Activated CD8-positive, alpha-beta T cell treated with anti-CD3 and anti-CD28 coated beads, Interleukin-2, amount 10 ng/mL, durations not matched to agents 7 days and 5 days (primary cell): ENCODE measurements at regions not wholly inside any gene's neighbourhood (a gene's known extent, or its start where the extent isn't known, plus 50 kb on each side); places are given as distances from the start of the nearest gene placed in this dataset.

Experiments
- ATAC-seq: fragments of 150-1000 bp; cut with Tn5 transposase; one replicate; pipeline ENCODE4 v1.10.0; 2021; ENCODE audit warnings: moderate library complexity
- CTCF ChIA-PET: fragments of 350-600 bp; sonication (Branson Sonifier 250); formaldehyde crosslinking; loops from one replicate; lab custom pipeline; 2021; ENCODE audit warnings: antibody characterized with exemption; lab: Charles Lee
- POLR2A ChIA-PET: fragments of 350-600 bp; sonication (Branson Sonifier 250); formaldehyde crosslinking; loops from one replicate; lab custom pipeline; 2021; ENCODE audit warnings: antibody characterized with exemption; lab: Charles Lee
- DNase-seq: peaks from one replicate; pipeline ENCODE4 v3.0.0-alpha.2; 2020
- H3K27ac Mint-ChIP-seq: one replicate; pipeline ENCODE4 v1.8.0; 2021; ENCODE audit warnings: mild to moderate bottlenecking, mixed read lengths
- H3K27me3 Mint-ChIP-seq: one replicate; pipeline ENCODE4 v1.8.0; 2021; ENCODE audit warnings: low read depth, mixed read lengths
- H3K36me3 Mint-ChIP-seq: one replicate; pipeline ENCODE4 v1.8.0; 2021; ENCODE audit warnings: low read depth, mixed read lengths
- H3K4me1 Mint-ChIP-seq: one replicate; pipeline ENCODE4 v1.8.0; 2021; ENCODE audit warnings: low read depth, mixed read lengths
- H3K4me3 Mint-ChIP-seq: one replicate; pipeline ENCODE4 v1.8.0; 2021; ENCODE audit warnings: mild to moderate bottlenecking, mixed read lengths
- H3K9me3 Mint-ChIP-seq: one replicate; pipeline ENCODE4 v1.8.0; 2022; ENCODE audit warnings: mixed read lengths; ENCODE audit not compliant: insufficient read depth

DNA sequence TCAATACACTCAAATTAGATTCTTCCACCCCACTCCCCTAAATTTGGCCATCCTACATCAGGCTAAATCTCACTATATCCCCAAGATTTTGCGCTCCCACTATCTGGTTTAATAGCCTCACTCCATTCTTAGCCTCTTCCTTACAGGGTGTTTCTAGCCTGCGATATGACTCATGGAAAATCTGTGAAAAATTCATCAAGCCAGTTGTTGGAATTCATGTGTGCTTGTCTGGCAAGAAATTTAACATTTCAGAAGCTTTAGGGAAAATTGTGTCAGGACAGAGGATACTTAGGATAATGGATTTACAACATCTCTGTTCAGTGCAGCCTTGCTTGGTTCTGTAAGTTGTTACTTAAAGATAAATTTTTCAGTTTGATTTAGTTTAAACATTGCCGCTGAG, 1249.9 kb upstream of the AUTS2 start:
- Mint-ChIP-seq H3K27me3 (no peaks in the 10 kb centered on the region), H3K4me3 (no peak overlapping the region), H3K36me3 (no peaks in the 10 kb centered on the region), H3K27ac (no peak overlapping the region), H3K9me3 (peaks cover 27% of the 10 kb centered on the region), H3K4me1 (no peaks in the 10 kb centered on the region)
- POLR2A ChIA-PET, result no interaction called here
- CTCF ChIA-PET, result no interaction called here
- ATAC-seq (no peak), DNase-seq (no peak)

DNA sequence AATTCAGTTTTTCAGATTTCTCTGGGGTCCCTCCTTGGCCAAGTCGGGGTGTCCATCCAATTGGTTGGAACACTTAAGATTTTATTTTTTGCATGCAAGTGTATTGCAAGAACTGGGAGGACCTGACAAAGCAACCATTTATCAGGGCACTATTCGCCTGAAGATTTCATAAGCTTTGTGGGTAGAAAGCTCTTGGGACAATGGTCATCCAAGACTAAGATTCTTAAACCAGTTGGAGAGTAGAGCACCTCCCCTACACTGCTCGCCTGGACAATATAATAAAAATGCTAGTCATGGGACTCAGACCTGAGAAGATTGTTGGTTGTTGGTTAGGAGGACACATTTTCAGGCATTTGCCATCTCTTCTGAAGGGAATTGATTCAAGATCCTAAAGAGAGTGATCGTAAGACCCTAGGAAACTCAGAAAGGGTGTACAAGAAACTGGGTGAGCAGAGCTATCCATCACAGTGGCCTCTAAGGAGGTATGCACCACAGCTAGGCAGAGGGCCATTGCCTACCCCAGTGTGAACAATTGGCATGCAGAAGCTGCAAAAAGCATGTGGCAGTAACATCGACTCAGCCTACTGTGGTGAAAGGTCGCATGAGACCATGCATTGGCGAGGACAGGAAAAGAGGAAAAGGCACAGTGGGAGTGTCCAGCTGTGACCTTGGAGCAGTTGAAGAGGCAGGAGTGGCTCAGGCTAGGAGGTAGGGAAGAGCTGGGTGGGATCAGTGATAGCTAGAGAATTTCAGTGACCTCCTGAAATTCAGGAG, 1235.3 kb upstream of the AUTS2 start:
- Mint-ChIP-seq H3K4me3 (no peak overlapping the region), H3K27me3 (no peaks in the 10 kb centered on the region), H3K9me3 (peaks cover 15% of the 10 kb centered on the region), H3K4me1 (no peaks in the 10 kb centered on the region), H3K27ac (no peak overlapping the region), H3K36me3 (no peaks in the 10 kb centered on the region)
- ChIA-PET POLR2A (no interaction called here), CTCF (no interaction called here)
- DNase-seq (no peak), ATAC-seq (no peak)

DNA sequence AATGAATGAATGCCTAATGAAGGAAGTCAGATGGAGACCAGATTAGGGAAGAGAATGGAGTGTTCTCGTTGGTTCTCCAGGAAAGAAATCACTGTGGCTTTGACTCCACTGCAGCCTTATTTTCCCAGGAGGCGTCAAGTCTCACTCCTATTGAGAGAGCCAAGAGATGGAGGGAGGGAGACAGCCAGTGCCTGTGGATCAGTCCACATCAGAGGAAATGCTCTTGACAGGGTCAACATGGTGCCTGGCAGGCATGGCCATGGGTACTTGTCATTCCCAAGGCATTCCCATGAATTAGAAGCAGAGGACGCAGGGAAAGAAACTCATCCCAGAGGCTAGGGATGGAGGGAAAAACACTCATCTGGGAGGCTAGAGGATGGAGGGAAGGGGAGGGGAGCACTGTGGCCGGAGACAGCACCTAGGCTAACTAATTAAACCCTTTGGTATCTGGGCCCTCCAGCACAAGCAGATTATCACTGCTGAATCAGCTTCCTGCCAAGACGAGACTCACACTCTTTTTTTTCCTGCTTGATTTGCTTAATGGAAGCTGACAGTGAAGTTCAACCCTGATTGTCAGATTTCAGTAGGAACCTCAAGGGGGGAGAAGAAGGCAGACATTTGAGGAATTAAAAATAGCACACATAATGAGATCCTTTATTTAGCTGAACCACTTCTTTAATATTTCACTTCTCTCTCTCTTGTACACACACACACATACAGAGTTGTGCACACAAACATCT, 1233.2 kb upstream of the AUTS2 start:
- Mint-ChIP-seq H3K36me3 (no peaks in the 10 kb centered on the region), H3K4me1 (no peaks in the 10 kb centered on the region), H3K4me3 (no peak overlapping the region), H3K27me3 (no peaks in the 10 kb centered on the region), H3K9me3 (peaks cover 15% of the 10 kb centered on the region), H3K27ac (no peak overlapping the region)
- no peak for DNase-seq
- CTCF ChIA-PET, result no interaction called here
- POLR2A ChIA-PET, result no interaction called here
- no peak for ATAC-seq

DNA sequence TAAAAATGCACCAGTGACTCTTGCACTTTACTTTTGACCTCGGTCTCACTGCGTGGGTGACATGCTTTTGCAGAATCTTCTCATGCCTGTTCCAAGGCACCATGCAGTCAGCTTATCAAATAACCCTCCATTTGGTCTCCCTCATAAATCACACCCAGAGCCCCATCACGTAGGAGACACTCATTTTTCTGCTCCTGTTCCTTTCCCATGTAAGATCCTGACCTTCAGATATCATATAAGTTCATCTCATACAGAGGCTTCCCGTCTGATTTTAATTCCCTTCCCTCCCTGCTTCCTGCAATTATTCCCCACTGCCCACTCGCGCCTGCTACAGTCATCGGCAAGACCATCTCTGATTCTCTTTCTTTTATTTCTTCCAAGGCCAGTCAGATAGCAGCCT, 1226.3 kb upstream of the AUTS2 start:
- CTCF ChIA-PET, result no interaction called here
- Mint-ChIP-seq H3K27ac (no peak overlapping the region), H3K4me1 (no peaks in the 10 kb centered on the region), H3K4me3 (no peak overlapping the region), H3K36me3 (no peaks in the 10 kb centered on the region), H3K27me3 (no peaks in the 10 kb centered on the region), H3K9me3 (peaks cover 33% of the 10 kb centered on the region)
- no peak for ATAC-seq
- POLR2A ChIA-PET, result no interaction called here
- DNase-seq, result no peak

DNA sequence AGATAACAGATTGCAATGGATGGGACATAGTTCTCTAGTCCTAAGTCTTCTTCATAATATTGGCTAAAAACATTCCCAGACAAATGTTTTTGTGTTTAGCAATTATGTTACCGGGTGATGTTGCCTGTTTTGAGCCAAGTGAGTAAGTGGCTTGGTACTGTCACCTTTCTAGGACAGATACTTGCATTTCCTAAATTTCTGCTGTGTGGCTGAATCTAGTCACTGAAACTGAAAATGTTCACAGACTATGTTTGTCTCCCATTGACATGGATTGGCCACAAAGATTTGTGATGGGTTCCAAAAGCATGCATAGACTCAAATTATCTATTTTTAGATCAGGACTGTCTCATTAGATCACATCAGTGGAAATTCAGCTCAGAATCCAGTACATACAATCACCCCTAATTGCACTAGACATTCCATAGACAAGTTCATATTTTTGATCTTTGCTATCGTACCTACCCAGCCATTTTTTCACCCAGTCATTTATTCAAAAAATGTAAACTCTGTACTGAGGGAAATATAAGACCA, 1222.1 kb upstream of the AUTS2 start:
- H3K27me3 Mint-ChIP-seq, result no peaks in the 10 kb centered on the region
- no peaks in the 10 kb centered on the region for H3K4me1 Mint-ChIP-seq
- no peak for ATAC-seq
- ChIA-PET POLR2A (no interaction called here), CTCF (no interaction called here)
- no peaks in the 10 kb centered on the region for H3K36me3 Mint-ChIP-seq
- DNase-seq, result no peak
- H3K9me3 Mint-ChIP-seq, result peaks cover 42% of the 10 kb centered on the region
- H3K27ac Mint-ChIP-seq, result no peak overlapping the region
- no peak overlapping the region for H3K4me3 Mint-ChIP-seq

DNA sequence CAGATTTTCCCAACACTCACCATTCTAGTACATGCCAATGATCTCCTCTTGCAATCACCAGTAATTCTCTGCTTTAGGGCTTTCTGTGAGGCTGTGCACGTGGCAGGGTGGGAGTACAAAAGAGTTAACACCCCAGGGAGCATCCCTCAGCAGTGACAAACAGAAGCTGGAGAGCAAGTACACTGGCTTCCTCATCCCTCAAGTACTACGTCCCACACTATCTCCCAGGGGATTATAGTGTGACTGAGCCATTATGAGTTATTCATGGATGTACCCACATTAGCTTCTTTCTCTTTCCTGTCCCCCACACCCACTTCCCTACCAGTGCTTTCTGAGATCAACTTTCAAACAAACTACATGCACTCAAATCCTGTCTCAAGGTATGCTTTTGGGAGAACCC, 1216.5 kb upstream of the AUTS2 start:
- Mint-ChIP-seq H3K4me1 (no peaks in the 10 kb centered on the region), H3K9me3 (peaks cover 42% of the 10 kb centered on the region), H3K36me3 (no peaks in the 10 kb centered on the region), H3K4me3 (no peak overlapping the region), H3K27ac (no peak overlapping the region), H3K27me3 (no peaks in the 10 kb centered on the region)
- ChIA-PET POLR2A (no interaction called here), CTCF (no interaction called here)
- DNase-seq (no peak), ATAC-seq (no peak)

DNA sequence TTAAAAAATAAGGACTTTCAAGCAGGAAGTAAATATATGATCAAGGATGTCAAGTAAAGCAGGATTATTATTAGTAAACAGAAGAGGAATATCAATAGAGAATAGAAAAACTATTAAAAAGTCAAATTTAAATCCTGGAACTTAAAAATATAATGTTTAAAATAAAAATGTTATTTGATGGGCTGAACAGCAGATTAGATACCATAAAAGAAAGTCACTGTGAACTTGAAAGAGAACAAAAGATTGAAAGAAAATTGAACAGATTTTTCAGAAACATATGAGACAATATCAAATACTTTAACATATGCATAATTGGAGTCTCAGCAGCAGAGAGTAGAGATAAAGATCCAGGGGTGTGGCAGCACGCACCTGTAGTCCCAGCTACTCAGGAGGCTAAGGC, 1213.7 kb upstream of the AUTS2 start:
- H3K9me3 Mint-ChIP-seq, result peaks cover 41% of the 10 kb centered on the region
- POLR2A ChIA-PET, result no interaction called here
- no peak overlapping the region for H3K27ac Mint-ChIP-seq
- DNase-seq (no peak), ATAC-seq (no peak)
- no peaks in the 10 kb centered on the region for H3K27me3 Mint-ChIP-seq
- CTCF ChIA-PET, result no interaction called here
- no peaks in the 10 kb centered on the region for H3K4me1 Mint-ChIP-seq
- H3K36me3 Mint-ChIP-seq, result no peaks in the 10 kb centered on the region
- no peak overlapping the region for H3K4me3 Mint-ChIP-seq

DNA sequence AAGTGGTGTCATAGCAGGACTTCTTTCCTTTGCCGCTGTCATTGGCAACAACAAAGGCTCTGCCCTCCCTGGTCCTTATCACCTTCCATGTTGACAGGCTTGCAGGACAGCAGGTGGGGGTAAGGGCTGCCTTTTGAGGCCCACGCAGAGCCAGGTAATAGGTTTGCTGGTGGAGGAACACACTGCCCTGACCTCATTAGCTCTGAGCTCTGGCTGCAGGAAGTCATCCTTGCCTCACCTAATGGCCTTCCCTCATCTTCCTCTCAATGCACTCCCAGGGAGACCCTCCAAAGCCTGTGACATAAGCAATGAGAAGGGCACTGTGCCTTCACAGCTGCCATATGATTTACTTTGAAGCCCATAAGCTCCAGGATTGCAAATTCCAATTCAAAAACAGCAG, 1205.2 kb upstream of the AUTS2 start:
- Mint-ChIP-seq H3K36me3 (no peaks in the 10 kb centered on the region), H3K4me3 (no peak overlapping the region), H3K4me1 (no peaks in the 10 kb centered on the region), H3K9me3 (peaks cover 9% of the 10 kb centered on the region), H3K27ac (no peak overlapping the region), H3K27me3 (no peaks in the 10 kb centered on the region)
- ATAC-seq, result no peak
- POLR2A ChIA-PET, result no interaction called here
- CTCF ChIA-PET, result no interaction called here
- DNase-seq, result no peak

DNA sequence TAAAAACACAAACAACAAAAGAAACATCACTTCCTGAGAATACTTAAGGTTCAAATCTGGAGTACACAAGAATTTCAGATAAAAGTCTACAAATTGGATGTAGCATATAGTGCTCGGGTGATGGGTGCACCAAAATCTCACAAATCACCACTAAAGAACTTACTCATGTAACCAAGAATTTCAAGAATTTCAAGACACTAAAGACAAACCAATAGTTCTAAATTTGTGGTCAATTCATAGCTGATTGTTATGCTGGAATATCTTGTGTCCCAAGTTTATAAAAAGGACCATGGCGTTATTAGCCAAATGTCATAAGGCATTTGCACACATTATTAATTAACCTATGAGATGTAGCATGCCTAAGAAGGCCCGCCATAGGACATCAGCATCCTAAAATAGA, 1204.1 kb upstream of the AUTS2 start:
- ChIA-PET CTCF (no interaction called here), POLR2A (no interaction called here)
- Mint-ChIP-seq H3K36me3 (no peaks in the 10 kb centered on the region), H3K27me3 (no peaks in the 10 kb centered on the region), H3K27ac (no peak overlapping the region), H3K4me1 (no peaks in the 10 kb centered on the region), H3K4me3 (no peak overlapping the region), H3K9me3 (peaks cover 7% of the 10 kb centered on the region)
- ATAC-seq (no peak), DNase-seq (no peak)

DNA sequence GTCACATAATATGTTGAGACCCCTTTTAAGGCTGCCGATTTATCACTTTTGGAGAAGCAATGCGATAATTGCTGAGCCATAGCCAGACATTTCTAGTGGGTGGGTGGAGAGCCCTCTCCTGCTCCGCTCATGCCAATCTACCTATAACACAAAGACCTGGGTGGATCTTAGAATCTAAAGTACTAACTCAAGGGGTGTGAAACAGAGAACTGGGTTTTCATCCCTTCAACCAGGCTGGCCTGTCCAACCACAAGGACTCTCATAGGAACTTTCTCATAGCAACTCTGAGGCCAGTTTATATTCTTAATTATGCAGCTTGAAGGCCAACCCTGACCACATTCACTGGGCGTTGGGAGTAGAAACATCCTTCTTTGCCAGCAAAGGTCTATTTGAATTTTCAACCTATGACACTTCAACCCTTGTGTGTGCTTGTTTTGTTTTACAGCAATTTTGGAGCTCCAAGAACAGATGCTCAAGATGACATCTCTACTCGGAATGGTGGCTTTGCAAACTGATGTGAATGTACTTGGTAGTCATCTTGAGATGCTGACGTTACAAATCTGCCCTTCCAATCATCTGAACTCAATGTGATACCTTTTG, 1198.2 kb upstream of the AUTS2 start:
- H3K27me3 Mint-ChIP-seq, result no peaks in the 10 kb centered on the region
- DNase-seq (no peak), ATAC-seq (no peak)
- ChIA-PET CTCF (no interaction called here), POLR2A (no interaction called here)
- H3K27ac Mint-ChIP-seq, result no peak overlapping the region
- no peaks in the 10 kb centered on the region for H3K36me3 Mint-ChIP-seq
- H3K9me3 Mint-ChIP-seq, result peaks cover 11% of the 10 kb centered on the region
- no peaks in the 10 kb centered on the region for H3K4me1 Mint-ChIP-seq
- H3K4me3 Mint-ChIP-seq, result no peak overlapping the region

DNA sequence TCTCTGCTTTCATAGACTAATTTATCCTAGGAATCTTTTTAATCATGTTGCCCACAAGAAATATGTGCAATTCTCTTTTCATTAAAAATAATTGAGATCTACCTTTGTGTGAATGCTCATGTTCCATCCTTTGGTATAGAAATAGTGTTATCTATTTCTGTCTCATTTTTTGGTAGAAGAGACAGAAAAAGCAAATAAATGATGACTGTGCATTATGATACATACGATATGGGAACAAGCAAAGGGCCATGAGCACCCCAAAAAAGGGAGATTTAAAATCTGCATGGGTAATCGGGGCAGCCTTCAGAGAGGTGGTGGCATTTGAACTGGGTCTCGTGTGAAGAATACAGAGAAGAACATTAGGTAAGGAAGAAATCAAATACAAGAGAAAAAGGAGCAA, 1197.5 kb upstream of the AUTS2 start:
- POLR2A ChIA-PET, result no interaction called here
- Mint-ChIP-seq H3K27ac (no peak overlapping the region), H3K27me3 (no peaks in the 10 kb centered on the region), H3K9me3 (peaks cover 16% of the 10 kb centered on the region), H3K4me3 (no peak overlapping the region), H3K4me1 (no peaks in the 10 kb centered on the region), H3K36me3 (no peaks in the 10 kb centered on the region)
- DNase-seq, result no peak
- CTCF ChIA-PET, result no interaction called here
- ATAC-seq, result no peak

DNA sequence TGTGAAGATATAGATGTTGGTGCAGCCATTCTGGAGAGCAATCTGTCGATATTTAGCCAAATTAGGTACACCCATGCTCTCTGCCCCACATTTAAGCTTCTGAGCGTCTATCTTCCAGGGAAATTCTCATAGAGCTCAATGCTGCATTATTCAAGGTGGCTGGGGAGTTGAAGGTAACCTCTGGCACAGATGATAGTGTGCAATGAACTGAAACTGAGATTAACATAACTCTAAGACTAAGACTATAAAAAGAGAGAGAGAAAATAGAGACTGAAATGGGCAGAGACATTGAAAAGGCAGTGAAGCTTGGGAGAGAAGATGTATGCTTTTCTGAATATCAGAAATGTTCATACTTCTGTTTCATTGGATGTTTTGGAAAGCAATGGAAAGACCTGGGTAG, 1197.0 kb upstream of the AUTS2 start:
- Mint-ChIP-seq H3K4me3 (no peak overlapping the region), H3K36me3 (no peaks in the 10 kb centered on the region), H3K4me1 (no peaks in the 10 kb centered on the region), H3K27ac (no peak overlapping the region), H3K27me3 (no peaks in the 10 kb centered on the region), H3K9me3 (peaks cover 16% of the 10 kb centered on the region)
- CTCF ChIA-PET, result no interaction called here
- ATAC-seq (no peak), DNase-seq (no peak)
- POLR2A ChIA-PET, result no interaction called here
